ENCODE measurements at regions not wholly inside any gene's neighbourhood (a gene's known extent, or its start where the extent isn't known, plus 50 kb on each side); places are given as distances from the start of the nearest gene placed in this dataset.

GRCh38 chr15:96735632-96736240, 405.2 kb downstream of the NR2F2 start:
- H3K14ac ChIP-seq (replicated peaks; ENCODE audit: low read depth, low read length) = no peak overlapping the region
- no peak overlapping the region for H2BK5ac ChIP-seq (ENCODE audit: low read depth, low read length, poor library complexity, severe bottlenecking)
- no TSS peak for BruUV-seq (replicated peaks)
- H2BK20ac ChIP-seq (ENCODE audit: low read depth, low read length) = no peak overlapping the region
- H3K79me1 ChIP-seq (ENCODE audit: low read depth in 1 of 2, low read length in 2 of 2) = no peaks in the 10 kb centered on the region
- no peak overlapping the region for H4K5ac ChIP-seq (ENCODE audit: low read depth, low read length)
- no peak overlapping the region for H3K4me3 ChIP-seq (ENCODE audit: insufficient read depth, low read depth, low read length)
- H3K27ac ChIP-seq (ENCODE audit: insufficient read depth, low read length) = no peak overlapping the region
- DNase-seq (no peak), ATAC-seq (ENCODE audit: low read depth) (no peak)
- no peak overlapping the region for H3K4ac ChIP-seq (ENCODE audit: low read depth, low read length)
- no peak overlapping the region for H3K56ac ChIP-seq (ENCODE audit: extremely low read depth, insufficient read depth, low read length)
- H3K4me2 ChIP-seq (ENCODE audit: low read depth, low read length) = no peak overlapping the region
- TF ChIP-seq ELK1 (IDR thresholded peaks at IDR 0.05; ENCODE audit: borderline replicate concordance, low read depth, low read length) = no peak
- no peak for TF ChIP-seq RAD21 (IDR thresholded peaks at IDR 0.05; ENCODE audit: low read length)
- no peak for TF ChIP-seq MAZ (IDR thresholded peaks at IDR 0.05; ENCODE audit: borderline replicate concordance, low read depth, low read length)
- no peak for TF ChIP-seq RFX5 (IDR thresholded peaks at IDR 0.05; ENCODE audit: low read depth, low read length)
- no peak for TF ChIP-seq MAFK (IDR thresholded peaks at IDR 0.05; ENCODE audit: low read depth, low read length)
- no peaks in the 10 kb centered on the region for H3K9me1 ChIP-seq (ENCODE audit: insufficient read depth, low read length)
- no peak overlapping the region for H2AK5ac ChIP-seq (ENCODE audit: low read depth, low read length)
- H2AK9ac ChIP-seq (replicated peaks; ENCODE audit: low read depth, low read length, poor library complexity) = no peak overlapping the region
- no peak overlapping the region for H3K9ac ChIP-seq (ENCODE audit: low read depth, low read length)
- no peak overlapping the region for H4K8ac ChIP-seq (ENCODE audit: low read depth in 2 of 2, low read length in 2 of 2)
- H3K4me1 ChIP-seq (ENCODE audit: control insufficient read depth, insufficient read depth, low read length) = no peaks in the 10 kb centered on the region
- H2BK120ac ChIP-seq (ENCODE audit: low read depth, low read length) = no peak overlapping the region
- H2BK15ac ChIP-seq (ENCODE audit: low read depth, low read length) = no peak overlapping the region
- intact Hi-C loops (cut with micrococcal nuclease) = loop anchor here (2.0 kb wide), 1 partner anchor 19 kb away; no protein-coding TSS in a partner anchor
- ChIA-PET POLR2A (ENCODE audit: unreplicated experiment) (no interaction called here), CTCF (no interaction called here)
- in situ Hi-C loops (cut with MboI; ENCODE audit: low sequenced_read_pairs) = no loop called here
- no CpG with 5 or more reads among the region's 2 CpGs for WGBS, 2 experiments (ENCODE audit: extremely low coverage in 2 of 2, insufficient read length in 1 of 2)
- H4K20me1 ChIP-seq (ENCODE audit: insufficient read depth, low read length) = no peaks in the 10 kb centered on the region
- H3K27me3 ChIP-seq (ENCODE audit: control insufficient read depth, insufficient read depth, low read length) = no peaks in the 10 kb centered on the region
- H2AFZ ChIP-seq (replicated peaks; ENCODE audit: low read length, poor library complexity) = no peak overlapping the region
- dilution Hi-C loops (cut with HindIII; ENCODE audit: low sequenced_read_pairs, unreplicated experiment) = no loop called here
- H3K18ac ChIP-seq (ENCODE audit: low read depth, low read length) = no peak overlapping the region
- H3K9me3 ChIP-seq (ENCODE audit: control insufficient read depth, insufficient read depth, low read length) = peaks cover 29% of the 10 kb centered on the region
- no peaks in the 10 kb centered on the region for H3K36me3 ChIP-seq (ENCODE audit: control insufficient read depth, insufficient read depth, low read length)
- H4K91ac ChIP-seq (ENCODE audit: insufficient read depth, low read depth, low read length) = no peak overlapping the region
- H3K23ac ChIP-seq (ENCODE audit: low read depth, low read length) = no peak overlapping the region

All from IMR-90 (cell line).